ENCODE measurements at regions not wholly inside any gene's neighbourhood (a gene's known extent, or its start where the extent isn't known, plus 50 kb on each side); places are given as distances from the start of the nearest gene placed in this dataset.

DNA sequence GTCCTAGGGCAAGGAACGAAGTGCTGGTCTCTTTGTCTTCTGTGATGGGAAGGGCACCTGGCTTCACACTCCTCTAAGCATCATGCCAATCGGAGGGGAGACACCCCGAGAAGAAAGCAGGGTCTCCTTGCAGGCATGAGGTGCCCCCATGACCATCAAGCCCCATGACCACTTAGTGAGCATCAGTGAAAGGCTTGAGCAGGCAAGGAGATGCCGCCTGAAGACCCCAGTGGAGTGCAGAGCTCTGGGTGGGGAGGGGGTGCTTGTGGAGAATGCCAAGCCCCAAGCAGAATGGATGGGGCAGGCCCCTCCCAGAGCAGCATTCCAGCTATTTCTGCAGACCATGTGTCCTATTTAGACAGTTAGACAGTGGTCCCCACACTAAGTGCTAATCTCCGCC, 232.7 kb upstream of the TNRC6C start:
- TF ChIP-seq, protein P1, sequence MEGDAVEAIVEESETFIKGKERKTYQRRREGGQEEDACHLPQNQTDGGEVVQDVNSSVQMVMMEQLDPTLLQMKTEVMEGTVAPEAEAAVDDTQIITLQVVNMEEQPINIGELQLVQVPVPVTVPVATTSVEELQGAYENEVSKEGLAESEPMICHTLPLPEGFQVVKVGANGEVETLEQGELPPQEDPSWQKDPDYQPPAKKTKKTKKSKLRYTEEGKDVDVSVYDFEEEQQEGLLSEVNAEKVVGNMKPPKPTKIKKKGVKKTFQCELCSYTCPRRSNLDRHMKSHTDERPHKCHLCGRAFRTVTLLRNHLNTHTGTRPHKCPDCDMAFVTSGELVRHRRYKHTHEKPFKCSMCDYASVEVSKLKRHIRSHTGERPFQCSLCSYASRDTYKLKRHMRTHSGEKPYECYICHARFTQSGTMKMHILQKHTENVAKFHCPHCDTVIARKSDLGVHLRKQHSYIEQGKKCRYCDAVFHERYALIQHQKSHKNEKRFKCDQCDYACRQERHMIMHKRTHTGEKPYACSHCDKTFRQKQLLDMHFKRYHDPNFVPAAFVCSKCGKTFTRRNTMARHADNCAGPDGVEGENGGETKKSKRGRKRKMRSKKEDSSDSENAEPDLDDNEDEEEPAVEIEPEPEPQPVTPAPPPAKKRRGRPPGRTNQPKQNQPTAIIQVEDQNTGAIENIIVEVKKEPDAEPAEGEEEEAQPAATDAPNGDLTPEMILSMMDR (IDR thresholded peaks at IDR 0.05; ENCODE audit: low read depth, low read length, poor library complexity, severe bottlenecking), result no peak
- TF ChIP-seq EZH2phosphoT487 (IDR thresholded peaks at IDR 0.05; ENCODE audit: borderline replicate concordance, low read length), result no peak
- Histone ChIP-seq H3K27me3 (ENCODE audit: control insufficient read depth, low read length) (peaks cover 7% of the 10 kb centered on the region), H3K4me2 (ENCODE audit: low read length) (no peak overlapping the region), H3K79me2 (ENCODE audit: control insufficient read depth, low read length) (no peaks in the 10 kb centered on the region), H3K27ac (ENCODE audit: low read depth, low read length) (no peak overlapping the region), H4K20me1 (ENCODE audit: control insufficient read depth, insufficient read depth, low read depth, low read length) (0 out of 2 replicates have a peak, but pooled peaks cover 5% of the 10 kb centered on the region), H3F3A (ENCODE audit: control insufficient read depth, insufficient read depth) (no peaks in the 10 kb centered on the region), H3K9me2 (replicated peaks; ENCODE audit: control insufficient read depth, low read length) (no peaks in the 10 kb centered on the region), H3K9me3 (ENCODE audit: control insufficient read depth, insufficient read depth, low read length) (no peaks in the 10 kb centered on the region), H3K4me1 (ENCODE audit: control insufficient read depth, low read length) (peaks cover 9% of the 10 kb centered on the region), H3K4me3 (ENCODE audit: low read length) (no peak overlapping the region), H3K36me3 (ENCODE audit: control insufficient read depth, low read length) (no peaks in the 10 kb centered on the region)

DNA sequence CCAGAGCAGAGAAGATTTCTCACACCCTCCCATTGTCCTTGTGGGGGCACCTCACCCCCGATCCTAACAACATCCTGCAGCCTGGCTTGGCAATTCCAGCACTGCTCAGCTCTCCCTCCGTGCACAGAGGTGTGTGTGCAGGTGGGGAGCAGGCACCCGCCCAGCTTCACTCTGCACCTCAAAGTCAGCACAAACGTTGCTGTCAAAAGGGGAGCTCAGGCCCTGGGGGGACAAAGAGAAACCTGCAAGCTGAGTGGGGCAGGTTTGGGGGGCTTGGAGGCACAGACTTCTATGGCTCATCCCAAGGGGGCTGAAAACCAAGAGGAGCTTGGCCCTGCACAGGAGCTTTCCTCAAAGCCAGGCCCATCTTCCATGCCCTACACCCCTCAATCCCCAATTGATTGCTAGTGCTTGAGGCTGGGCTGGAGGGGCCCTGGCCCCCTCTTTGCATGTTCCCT, 231.9 kb upstream of the TNRC6C start:
- H3K27ac ChIP-seq (ENCODE audit: low read depth, low read length), result no peak overlapping the region
- peaks cover 10% of the 10 kb centered on the region for H3K27me3 ChIP-seq (ENCODE audit: control insufficient read depth, low read length)
- H3K36me3 ChIP-seq (ENCODE audit: control insufficient read depth, low read length), result no peaks in the 10 kb centered on the region
- H3K4me1 ChIP-seq (ENCODE audit: control insufficient read depth, low read length), result peaks cover 9% of the 10 kb centered on the region
- no peaks in the 10 kb centered on the region for H3K79me2 ChIP-seq (ENCODE audit: control insufficient read depth, low read length)
- H3F3A ChIP-seq (ENCODE audit: control insufficient read depth, insufficient read depth), result no peaks in the 10 kb centered on the region
- no peak overlapping the region for H3K4me2 ChIP-seq (ENCODE audit: low read length)
- H3K4me3 ChIP-seq (ENCODE audit: low read length), result no peak overlapping the region
- H3K9me2 ChIP-seq (replicated peaks; ENCODE audit: control insufficient read depth, low read length), result no peaks in the 10 kb centered on the region
- H3K9me3 ChIP-seq (ENCODE audit: control insufficient read depth, insufficient read depth, low read length), result no peaks in the 10 kb centered on the region
- TF ChIP-seq, protein P1 (IDR thresholded peaks at IDR 0.05; ENCODE audit: low read depth, low read length, poor library complexity, severe bottlenecking), result no peak
- no peak for TF ChIP-seq EZH2phosphoT487 (IDR thresholded peaks at IDR 0.05; ENCODE audit: borderline replicate concordance, low read length)
- H4K20me1 ChIP-seq (ENCODE audit: control insufficient read depth, insufficient read depth, low read depth, low read length), result 0 out of 2 replicates have a peak, but pooled peaks cover 5% of the 10 kb centered on the region

DNA sequence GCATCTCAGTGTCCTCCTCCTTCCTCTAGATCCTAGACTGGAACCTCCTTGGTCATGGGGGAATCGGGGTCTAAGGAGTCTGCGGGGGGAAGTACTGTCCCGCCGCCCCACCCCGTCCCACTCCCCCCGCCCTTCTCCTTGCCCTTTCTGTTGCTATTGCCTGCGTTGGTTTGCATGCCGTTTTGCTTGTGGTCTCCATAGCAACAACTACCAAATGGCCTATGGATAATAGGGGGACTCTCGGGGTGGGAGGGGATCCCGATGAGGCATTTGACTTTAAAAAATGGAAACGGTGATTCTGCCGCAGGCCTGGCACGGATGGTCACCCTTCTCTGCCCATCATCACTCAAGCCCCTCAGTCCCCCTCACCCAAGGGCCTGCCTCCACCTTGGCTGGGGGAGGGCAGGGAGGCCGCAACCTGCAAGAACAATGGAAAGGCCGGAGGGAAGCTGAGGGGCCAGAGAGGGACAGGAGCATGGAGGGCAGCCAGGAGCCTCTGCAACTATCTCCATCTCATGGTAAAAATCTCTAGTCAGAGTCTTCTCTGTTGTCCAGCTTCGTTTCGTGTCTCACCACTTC, 231.4 kb upstream of the TNRC6C start:
- H3K4me3 ChIP-seq (ENCODE audit: low read length), result no peak overlapping the region
- no peaks in the 10 kb centered on the region for H3F3A ChIP-seq (ENCODE audit: control insufficient read depth, insufficient read depth)
- H3K79me2 ChIP-seq (ENCODE audit: control insufficient read depth, low read length), result no peaks in the 10 kb centered on the region
- H3K4me2 ChIP-seq (ENCODE audit: low read length), result no peak overlapping the region
- 0 out of 2 replicates have a peak, but pooled peaks cover 5% of the 10 kb centered on the region for H4K20me1 ChIP-seq (ENCODE audit: control insufficient read depth, insufficient read depth, low read depth, low read length)
- no peak overlapping the region for H3K27ac ChIP-seq (ENCODE audit: low read depth, low read length)
- H3K27me3 ChIP-seq (ENCODE audit: control insufficient read depth, low read length), result peaks cover 10% of the 10 kb centered on the region
- H3K4me1 ChIP-seq (ENCODE audit: control insufficient read depth, low read length), result peaks cover 9% of the 10 kb centered on the region
- H3K9me3 ChIP-seq (ENCODE audit: control insufficient read depth, insufficient read depth, low read length), result no peaks in the 10 kb centered on the region
- no peaks in the 10 kb centered on the region for H3K36me3 ChIP-seq (ENCODE audit: control insufficient read depth, low read length)
- H3K9me2 ChIP-seq (replicated peaks; ENCODE audit: control insufficient read depth, low read length), result no peaks in the 10 kb centered on the region
- TF ChIP-seq EZH2phosphoT487 (IDR thresholded peaks at IDR 0.05; ENCODE audit: borderline replicate concordance, low read length), result no peak
- TF ChIP-seq, protein P1 (IDR thresholded peaks at IDR 0.05; ENCODE audit: low read depth, low read length, poor library complexity, severe bottlenecking), result no peak
